ENCODE measurements at regions not wholly inside any gene's neighbourhood (a gene's known extent, or its start where the extent isn't known, plus 50 kb on each side); places are given as distances from the start of the nearest gene placed in this dataset.

DNA sequence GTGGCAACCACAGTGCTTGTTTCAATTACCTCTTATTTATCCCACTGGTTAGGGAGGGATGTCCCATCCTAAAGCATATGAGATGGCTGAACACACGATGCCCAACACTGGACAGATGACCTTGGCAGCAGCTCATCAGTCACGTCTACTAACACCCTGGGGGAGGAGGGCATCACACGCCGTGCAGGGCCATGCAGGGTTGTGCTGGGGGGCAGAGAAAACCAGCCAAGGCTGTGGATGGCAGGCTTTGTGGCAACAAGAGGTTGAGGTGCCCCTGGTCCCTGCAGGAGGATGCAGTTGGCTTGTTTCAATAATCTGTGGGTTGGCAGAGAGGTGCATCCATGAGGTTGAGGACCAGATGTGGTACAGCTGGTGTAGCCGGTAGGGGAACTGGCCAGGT, 293.7 kb upstream of the SULF2 start:
- H3K9me3 ChIP-seq (ENCODE audit: insufficient read depth, low read length) = 0 out of 2 replicates have a peak, but pooled peaks cover 2% of the 10 kb centered on the region
- no peaks in the 10 kb centered on the region for H3K27me3 ChIP-seq (ENCODE audit: insufficient read depth, insufficient read length)
- no peak overlapping the region for H3K9ac ChIP-seq (ENCODE audit: insufficient read length, low read depth)
- H3K36me3 ChIP-seq (ENCODE audit: insufficient read depth, insufficient read length, low read length) = no peaks in the 10 kb centered on the region
- DNase-seq (ENCODE audit: low read depth, low spot score) = no peak
- no peak overlapping the region for H3K4me3 ChIP-seq (ENCODE audit: insufficient read length, low read depth)
- H3K4me1 ChIP-seq (ENCODE audit: insufficient read depth, insufficient read length) = no peaks in the 10 kb centered on the region
- TF ChIP-seq SUZ12 (IDR thresholded peaks at IDR 0.05; ENCODE audit: extremely low read depth, insufficient read depth, insufficient read length) (no peak), YY1 (IDR thresholded peaks at IDR 0.05; ENCODE audit: insufficient read depth, insufficient read length) (no peak), ZNF274 (IDR thresholded peaks at IDR 0.05; ENCODE audit: low read depth, low read length) (no peak)

- Histone ChIP-seq H3K9ac (ENCODE audit: insufficient read length, low read depth) (no peak overlapping the region), H3K9me3 (ENCODE audit: insufficient read depth, low read length) (no peaks in the 10 kb centered on the region), H3K36me3 (ENCODE audit: insufficient read depth, insufficient read length, low read length) (no peaks in the 10 kb centered on the region), H3K4me3 (ENCODE audit: insufficient read length, low read depth) (no peak overlapping the region), H3K27me3 (ENCODE audit: insufficient read depth, insufficient read length) (no peaks in the 10 kb centered on the region), H3K4me1 (ENCODE audit: insufficient read depth, insufficient read length) (no peaks in the 10 kb centered on the region)
- TF ChIP-seq SUZ12 (IDR thresholded peaks at IDR 0.05; ENCODE audit: extremely low read depth, insufficient read depth, insufficient read length) (no peak), ZNF274 (IDR thresholded peaks at IDR 0.05; ENCODE audit: low read depth, low read length) (no peak), YY1 (IDR thresholded peaks at IDR 0.05; ENCODE audit: insufficient read depth, insufficient read length) (no peak)
- DNase-seq (ENCODE audit: low read depth, low spot score) = no peak
These were observed 291.5 kb upstream of the SULF2 start for GRCh38 chr20:48076747-48077146.

DNA sequence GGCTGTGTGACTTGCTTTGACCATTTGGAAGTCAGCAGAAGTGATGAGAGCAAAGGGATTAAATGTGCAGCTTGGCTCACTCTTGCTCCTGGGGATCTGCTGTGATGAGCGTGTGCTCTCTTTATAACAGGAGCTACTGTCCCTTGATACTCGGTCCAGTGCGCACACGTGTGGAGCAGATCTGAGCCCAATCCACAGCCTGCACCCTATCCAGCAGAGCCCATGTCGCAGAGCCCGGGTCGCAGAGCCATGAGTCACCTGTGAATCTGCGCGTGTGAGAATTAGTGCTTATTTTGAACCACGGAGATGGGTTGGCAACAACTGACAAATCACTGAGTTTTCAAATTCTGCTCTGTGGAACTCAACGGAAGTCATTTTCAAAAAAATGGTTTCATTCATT, 291.0 kb upstream of the SULF2 start:
- DNase-seq (ENCODE audit: low read depth, low spot score) = no peak
- Histone ChIP-seq H3K9ac (ENCODE audit: insufficient read length, low read depth) (no peak overlapping the region), H3K9me3 (ENCODE audit: insufficient read depth, low read length) (no peaks in the 10 kb centered on the region), H3K36me3 (ENCODE audit: insufficient read depth, insufficient read length, low read length) (no peaks in the 10 kb centered on the region), H3K27me3 (ENCODE audit: insufficient read depth, insufficient read length) (no peaks in the 10 kb centered on the region), H3K4me3 (ENCODE audit: insufficient read length, low read depth) (no peak overlapping the region), H3K4me1 (ENCODE audit: insufficient read depth, insufficient read length) (no peaks in the 10 kb centered on the region)
- TF ChIP-seq YY1 (IDR thresholded peaks at IDR 0.05; ENCODE audit: insufficient read depth, insufficient read length) (no peak), ZNF274 (IDR thresholded peaks at IDR 0.05; ENCODE audit: low read depth, low read length) (no peak), SUZ12 (IDR thresholded peaks at IDR 0.05; ENCODE audit: extremely low read depth, insufficient read depth, insufficient read length) (no peak)

DNA sequence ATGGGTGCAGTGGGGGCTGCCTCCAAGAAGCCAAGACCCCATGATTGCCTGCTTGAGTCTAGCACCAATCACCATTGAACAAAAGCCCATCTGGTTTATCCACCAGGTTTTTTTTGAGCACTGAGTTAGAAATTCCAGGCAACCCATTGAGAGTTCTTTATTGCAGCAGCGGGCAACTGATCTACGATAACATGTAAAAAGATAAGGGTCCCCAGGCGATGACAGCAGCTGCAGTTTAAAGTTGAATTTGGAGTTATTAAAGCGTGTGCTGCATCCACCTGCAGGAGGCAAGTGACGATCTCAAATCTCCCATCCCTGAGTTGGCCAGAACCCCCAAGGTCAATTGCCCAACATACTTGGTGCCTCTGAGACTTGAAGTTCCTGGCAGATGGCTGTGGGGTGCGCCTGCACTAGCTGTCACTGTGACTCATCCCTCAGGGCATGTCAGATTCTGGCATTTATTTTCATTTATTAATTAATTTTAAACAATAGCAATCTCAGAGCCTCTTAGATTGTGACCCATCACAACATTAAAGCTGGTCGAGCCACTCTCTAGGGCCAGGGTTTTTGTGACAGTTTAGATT, 290.4 kb upstream of the SULF2 start:
- Histone ChIP-seq H3K4me1 (ENCODE audit: insufficient read depth, insufficient read length) (no peaks in the 10 kb centered on the region), H3K9me3 (ENCODE audit: insufficient read depth, low read length) (no peaks in the 10 kb centered on the region), H3K4me3 (ENCODE audit: insufficient read length, low read depth) (no peak overlapping the region), H3K36me3 (ENCODE audit: insufficient read depth, insufficient read length, low read length) (no peaks in the 10 kb centered on the region), H3K27me3 (ENCODE audit: insufficient read depth, insufficient read length) (no peaks in the 10 kb centered on the region), H3K9ac (ENCODE audit: insufficient read length, low read depth) (no peak overlapping the region)
- no peak for DNase-seq (ENCODE audit: low read depth, low spot score)
- TF ChIP-seq YY1 (IDR thresholded peaks at IDR 0.05; ENCODE audit: insufficient read depth, insufficient read length) (no peak), SUZ12 (IDR thresholded peaks at IDR 0.05; ENCODE audit: extremely low read depth, insufficient read depth, insufficient read length) (no peak)

- Histone ChIP-seq H3K4me1 (ENCODE audit: insufficient read depth, insufficient read length) (no peaks in the 10 kb centered on the region), H3K9ac (ENCODE audit: insufficient read length, low read depth) (no peak overlapping the region), H3K36me3 (ENCODE audit: insufficient read depth, insufficient read length, low read length) (no peaks in the 10 kb centered on the region), H3K4me3 (ENCODE audit: insufficient read length, low read depth) (no peak overlapping the region), H3K27me3 (ENCODE audit: insufficient read depth, insufficient read length) (no peaks in the 10 kb centered on the region), H3K9me3 (ENCODE audit: insufficient read depth, low read length) (no peaks in the 10 kb centered on the region; the same call in 1 of the 2 replicates)
- no peak for TF ChIP-seq SUZ12 (IDR thresholded peaks at IDR 0.05; ENCODE audit: extremely low read depth, insufficient read depth, insufficient read length)
- no peak for TF ChIP-seq ZNF274 (IDR thresholded peaks at IDR 0.05; ENCODE audit: low read depth, low read length)
- TF ChIP-seq YY1 (IDR thresholded peaks at IDR 0.05; ENCODE audit: insufficient read depth, insufficient read length) = no peak
- DNase-seq (ENCODE audit: low read depth, low spot score) = no peak
These were observed 285.8 kb upstream of the SULF2 start for GRCh38 chr20:48070991-48071652.

GRCh38 chr20:48069596-48069995, 284.3 kb upstream of the SULF2 start:
- no peak overlapping the region for H3K4me3 ChIP-seq (ENCODE audit: insufficient read length, low read depth)
- no peaks in the 10 kb centered on the region for H3K27me3 ChIP-seq (ENCODE audit: insufficient read depth, insufficient read length)
- TF ChIP-seq SUZ12 (IDR thresholded peaks at IDR 0.05; ENCODE audit: extremely low read depth, insufficient read depth, insufficient read length) (no peak), YY1 (IDR thresholded peaks at IDR 0.05; ENCODE audit: insufficient read depth, insufficient read length) (no peak), ZNF274 (IDR thresholded peaks at IDR 0.05; ENCODE audit: low read depth, low read length) (no peak)
- no peak for DNase-seq (ENCODE audit: low read depth, low spot score)
- H3K9me3 ChIP-seq (ENCODE audit: insufficient read depth, low read length) = no peaks in the 10 kb centered on the region; the same call in 1 of the 2 replicates
- H3K9ac ChIP-seq (ENCODE audit: insufficient read length, low read depth) = no peak overlapping the region
- H3K36me3 ChIP-seq (ENCODE audit: insufficient read depth, insufficient read length, low read length) = no peaks in the 10 kb centered on the region
- H3K4me1 ChIP-seq (ENCODE audit: insufficient read depth, insufficient read length) = no peaks in the 10 kb centered on the region

GRCh38 chr20:48066851-48067250, 281.6 kb upstream of the SULF2 start:
- TF ChIP-seq SUZ12 (IDR thresholded peaks at IDR 0.05; ENCODE audit: extremely low read depth, insufficient read depth, insufficient read length) (no peak), YY1 (IDR thresholded peaks at IDR 0.05; ENCODE audit: insufficient read depth, insufficient read length) (no peak), ZNF274 (IDR thresholded peaks at IDR 0.05; ENCODE audit: low read depth, low read length) (no peak)
- Histone ChIP-seq H3K27me3 (ENCODE audit: insufficient read depth, insufficient read length) (no peaks in the 10 kb centered on the region), H3K9ac (ENCODE audit: insufficient read length, low read depth) (no peak overlapping the region), H3K4me3 (ENCODE audit: insufficient read length, low read depth) (no peak overlapping the region), H3K4me1 (ENCODE audit: insufficient read depth, insufficient read length) (peaks cover 3% of the 10 kb centered on the region), H3K36me3 (ENCODE audit: insufficient read depth, insufficient read length, low read length) (no peaks in the 10 kb centered on the region), H3K9me3 (ENCODE audit: insufficient read depth, low read length) (peaks cover 5% of the 10 kb centered on the region; the same call in 1 of the 2 replicates)
- DNase-seq (ENCODE audit: low read depth, low spot score) = no peak
